ENCODE measurements at regions not wholly inside any gene's neighbourhood (a gene's known extent, or its start where the extent isn't known, plus 50 kb on each side); places are given as distances from the start of the nearest gene placed in this dataset.

- Histone ChIP-seq H3K23ac (ENCODE audit: insufficient read length, low read depth, low read length) (no peak overlapping the region), H3K56ac (ENCODE audit: insufficient read length, low read depth, low read length) (no peak overlapping the region), H2BK120ac (ENCODE audit: low read depth, low read length, poor library complexity, severe bottlenecking) (no peak overlapping the region), H3K79me2 (ENCODE audit: insufficient read depth, low read length) (no peaks in the 10 kb centered on the region), H2AK5ac (ENCODE audit: insufficient read length, low read length) (no peak overlapping the region), H4K8ac (replicated peaks; ENCODE audit: insufficient read length, low read depth, low read length) (no peak overlapping the region), H3T11ph (ENCODE audit: low read length) (no peak overlapping the region), H3K9ac (ENCODE audit: extremely low read depth, insufficient read length, low read length) (no peak overlapping the region), H4K91ac (ENCODE audit: insufficient read length, low read depth, low read length) (no peak overlapping the region), H2BK15ac (ENCODE audit: low read depth, low read length) (no peak overlapping the region), H3K4me2 (ENCODE audit: insufficient read depth, insufficient read length, low read length) (no peak overlapping the region), H2BK12ac (ENCODE audit: insufficient read length, low read depth, low read length) (no peak overlapping the region), H3K27ac (ENCODE audit: insufficient read length, low read depth, low read length) (no peak overlapping the region), H3K23me2 (ENCODE audit: insufficient read length, low read depth, low read length, poor library complexity, severe bottlenecking) (no peaks in the 10 kb centered on the region), H3K14ac (ENCODE audit: insufficient read depth, low read length) (no peak overlapping the region), H4K5ac (ENCODE audit: insufficient read length, low read depth, low read length) (no peak overlapping the region), H3K4ac (ENCODE audit: low read depth, low read length) (no peak overlapping the region), H3K4me1 (ENCODE audit: insufficient read depth, low read length) (no peaks in the 10 kb centered on the region), H3K18ac (ENCODE audit: insufficient read length, low read depth, low read length) (no peak overlapping the region), H3K79me1 (ENCODE audit: insufficient read depth, low read depth, low read length, poor library complexity, severe bottlenecking) (no peaks in the 10 kb centered on the region), H4K20me1 (ENCODE audit: control insufficient read depth, insufficient read depth, insufficient read length) (no peaks in the 10 kb centered on the region), H2BK20ac (ENCODE audit: low read depth, low read length, poor library complexity, severe bottlenecking) (no peak overlapping the region), H2BK5ac (ENCODE audit: insufficient read length, low read length) (no peak overlapping the region), H2AFZ (ENCODE audit: low read length) (no peak overlapping the region), H3K27me3 (ENCODE audit: insufficient read depth, low read length) (no peaks in the 10 kb centered on the region), H3K9me3 (ENCODE audit: control insufficient read depth, low read depth, low read length) (no peaks in the 10 kb centered on the region)
- H3K4me1 Mint-ChIP-seq, result peaks cover 10 to 12% of the 10 kb centered on the region in 2 experiments
- H3K36me3 Mint-ChIP-seq (ENCODE audit: insufficient read depth in 1 of 3, low read depth in 3 of 3), result no peaks in the 10 kb centered on the region
- H3K4me3 Mint-ChIP-seq, result no peak overlapping the region
- no peaks in the 10 kb centered on the region; a peak in 1 of 5 replicates for H3K9me3 Mint-ChIP-seq
- no peak overlapping the region for H3K27ac Mint-ChIP-seq
- no peaks in the 10 kb centered on the region for H3K27me3 Mint-ChIP-seq (ENCODE audit: low read depth)
- DNase-seq, result no peak
- no CpG with 5 or more reads among the region's 8 CpGs for WGBS (ENCODE audit: extremely low coverage, insufficient read length, low lambda C conversion rate)
- no peak for TF ChIP-seq CTCF (conservative IDR thresholded peaks at IDR 0.05)
Observed at GRCh38 chr12:28777603-28778365, 371.3 kb upstream of the FAR2 start.

Data from H9 (cell line).